K562 (cell line): ENCODE measurements at regions not wholly inside any gene's neighbourhood (a gene's known extent, or its start where the extent isn't known, plus 50 kb on each side); places are given as distances from the start of the nearest gene placed in this dataset.

ENCODE experiments used
- ATAC-seq: fragments of 200-7000 bp; cut with Tn5 transposase; 3 replicates; pipeline ENCODE4 v1.9.1; 2020; ENCODE audit warnings: moderate library complexity
- BruUV-seq: library from RNA; stranded (reverse); fragments of 400-500 nt; replicated peaks from 2 replicates; lab custom pipeline; 2021; lab: Mats Ljungman, UMichigan
- CTCF ChIA-PET: fragments of 300-600 bp; formaldehyde crosslinking; extraction: SDS; loops from one replicate; lab custom pipeline; 2021; ENCODE audit warnings: low intra/inter-chr PET ratio; lab: Yijun Ruan, JAX
- POLR2A ChIA-PET: fragments of 300-600, 350-650 bp; sonication (Branson Sonifier 250); formaldehyde crosslinking; extraction: SDS; loops from one replicate; lab custom pipeline; 2021; ENCODE audit warnings: antibody characterized with exemption, inconsistent platforms; lab: Yijun Ruan, JAX
- DNase-seq, 4 experiments: peaks; one replicate each; pipeline versions ENCODE4 v3.0.0 to v3.0.0-alpha.2; 2011 to 2018; ENCODE audit warnings: low spot score in 3 of 4, mixed read lengths in 3 of 4; ENCODE audit errors: extremely low read depth in 1 of 4
- FAIRE-seq: peaks from 2 replicates; lab custom pipeline; 2011; peaks lifted over from hg19 to GRCh38; lab: Jason Lieb, UNC
- H2AFZ ChIP-seq: 2 replicates; pipeline ENCODE4 v1.6.0; 2011; ENCODE audit warnings: low read depth, low read length, control low read depth, inconsistent platforms
- H3K27ac ChIP-seq: fragments of 200-600 bp; 3 replicates; pipeline ENCODE4 v1.8.0; 2011; ENCODE audit warnings: low read depth, mild to moderate bottlenecking, control low read depth, inconsistent platforms, low read length, moderate library complexity, mixed read lengths; ENCODE audit errors: extremely low read depth
- H3K27me3 ChIP-seq, 2 experiments: fragments of 300-600 bp in 1 of 2; 2 replicates in 1 of 2; 3 replicates in 1 of 2; pipeline versions ENCODE4 v1.6.0 to v1.8.0; 2011; ENCODE audit warnings: inconsistent platforms in 2 of 2, low read length in 2 of 2, mild to moderate bottlenecking in 1 of 2, mixed read lengths in 1 of 2, moderate library complexity in 1 of 2; ENCODE audit not compliant: control insufficient read depth in 2 of 2, insufficient read depth in 2 of 2
- H3K36me3 ChIP-seq: fragments of 300-600 bp; 3 replicates; pipeline ENCODE4 v1.8.0; 2011; ENCODE audit warnings: mild to moderate bottlenecking, low read length, inconsistent platforms; ENCODE audit not compliant: control insufficient read depth, insufficient read depth
- H3K4me1 ChIP-seq, 2 experiments: fragments of 200-600 bp in 1 of 2; replicated peaks in 1 of 2; 2 replicates in 1 of 2; 3 replicates in 1 of 2; pipeline versions ENCODE4 v1.5.1 to v1.8.0; 2011; ENCODE audit warnings: inconsistent platforms in 2 of 2, low read length in 2 of 2, mild to moderate bottlenecking in 1 of 2, mixed read lengths in 1 of 2, moderate library complexity in 1 of 2; ENCODE audit not compliant: control insufficient read depth in 2 of 2, insufficient read depth in 2 of 2
- H3K4me2 ChIP-seq: 2 replicates; pipeline ENCODE4 v1.6.1; 2011; ENCODE audit warnings: low read length, control low read depth, inconsistent platforms, mixed read lengths; ENCODE audit not compliant: insufficient read depth
- H3K4me3 ChIP-seq: fragments of 200-600 bp; sonication (generic), shearing (Covaris generic); 2 replicates; pipeline ENCODE4 v1.5.1; 2016; ENCODE audit warnings: control low read depth, inconsistent platforms
- H3K79me2 ChIP-seq: fragments of 200-600 bp; 3 replicates; pipeline ENCODE4 v1.8.0; 2011; ENCODE audit warnings: low read length, inconsistent platforms; ENCODE audit not compliant: control insufficient read depth, insufficient read depth
- H3K9ac ChIP-seq, 2 experiments: 2 replicates each; pipeline versions ENCODE4 v1.6.0 to v1.6.1; 2011; ENCODE audit warnings: low read depth in 2 of 2, low read length in 2 of 2, control low read depth in 1 of 2, inconsistent platforms in 1 of 2, mild to moderate bottlenecking in 1 of 2, mixed read lengths in 1 of 2; ENCODE audit not compliant: insufficient read depth in 1 of 2
- H3K9me1 ChIP-seq: one replicate; pipeline ENCODE4 v1.6.0; 2011; ENCODE audit warnings: inconsistent platforms, mild to moderate bottlenecking, low read length, moderate library complexity; ENCODE audit not compliant: control insufficient read depth, insufficient read depth
- H3K9me3 ChIP-seq: replicated peaks from 2 replicates; pipeline ENCODE4 v1.5.1; 2011; ENCODE audit warnings: low read depth, low read length, inconsistent platforms; ENCODE audit not compliant: control insufficient read depth, insufficient read depth
- H4K20me1 ChIP-seq: replicated peaks from 2 replicates; pipeline ENCODE4 v1.6.1; 2011; ENCODE audit warnings: low read length, inconsistent platforms, mixed read lengths; ENCODE audit not compliant: control insufficient read depth, insufficient read depth
- BMI1 ChIP-seq: fragments of 150-350 bp; IDR thresholded peaks from 2 replicates; pipeline ENCODE4 v1.6.1; 2014; ENCODE audit warnings: low read length
- KAT2B ChIP-seq: IDR thresholded peaks from one replicate; pipeline ENCODE4 v1.6.1; 2012; ENCODE audit warnings: low read depth, mild to moderate bottlenecking, control low read depth, inconsistent platforms, low read length, moderate library complexity
- POLR2B ChIP-seq: fragments of 450-650 bp; IDR thresholded peaks from 2 replicates; pipeline ENCODE4 v1.6.1; 2018; ENCODE audit warnings: low read depth; ENCODE audit not compliant: partially characterized antibody
- PRMT5 ChIP-seq: sonication (generic); formaldehyde crosslinking; IDR thresholded peaks from 2 replicates; pipeline ENCODE4 v1.5.0; 2020; ENCODE audit warnings: missing genetic modification reagents
- ZNF184 ChIP-seq: sonication (generic); formaldehyde crosslinking; IDR thresholded peaks from 2 replicates; pipeline ENCODE4 v1.5.0; 2020; ENCODE audit warnings: missing genetic modification reagents
- ZNF23 ChIP-seq: fragments of 250-450 bp; sonication (Bioruptor Pico); IDR thresholded peaks from 2 replicates; pipeline ENCODE4 v1.4.0; 2020; ENCODE audit warnings: mild to moderate bottlenecking
- ZNF24 ChIP-seq: fragments of 450-650 bp; IDR thresholded peaks from 2 replicates; pipeline ENCODE4 v1.6.1; 2016
- WGBS: fragments of 100-300 bp; shearing (Covaris generic); methylation state at CpG from one replicate; pipeline ENCODE4 v1.1.6; 2016; ENCODE audit warnings: low coverage, mixed read lengths; ENCODE audit not compliant: insufficient coverage; ENCODE audit errors: missing lambda C conversion rate; 5-methylcytosine and 5-hydroxymethylcytosine counted together
- in situ Hi-C: fragments of 300-500 bp; cut with MboI; formaldehyde crosslinking; loops from 4 replicates; pipeline ENCODE4 v1.15.0; 2018; ENCODE audit warnings: inconsistent platforms, mixed read lengths
- intact Hi-C: fragments of 100-400 bp; cut with micrococcal nuclease; formaldehyde crosslinking; loops from 2 replicates; pipeline ENCODE4 v1.14.2; 2022
- TF ChIP-seq, protein P1 (sequence below): fragments of 450-650 bp; IDR thresholded peaks from 2 replicates; pipeline ENCODE4 v1.6.1; 2016; ENCODE audit warnings: low read depth, mild to moderate bottlenecking, moderate library complexity

DNA sequence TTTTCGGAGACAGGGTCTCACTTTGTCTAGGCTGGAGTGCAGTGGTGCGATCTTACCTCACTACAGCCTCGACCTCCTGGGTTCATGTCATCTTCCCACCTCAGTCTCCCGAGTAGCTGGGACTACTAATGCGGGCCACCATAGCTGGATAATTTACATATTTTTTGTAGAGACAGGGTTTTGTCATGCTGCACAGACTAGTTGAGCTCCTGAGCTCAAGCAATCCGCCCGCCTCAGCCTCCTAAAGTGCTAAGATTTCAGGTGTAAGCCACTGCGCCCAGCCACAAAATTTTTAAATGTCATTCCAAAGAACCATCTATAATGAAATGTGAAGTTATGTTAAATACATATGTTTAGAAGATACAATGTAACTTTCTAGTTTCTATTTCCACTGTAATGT is 4747.7 kb upstream of the OR11H1 start:
- intact Hi-C loops (no loop called here), in situ Hi-C loops (loop anchor here (5.0 kb wide), 1 partner anchor 287 kb away; no protein-coding TSS in a partner anchor)
- DNase-seq (no peak), ATAC-seq (no peak; the same call in 1 of the 3 replicates), FAIRE-seq (no peak)
- Histone ChIP-seq H3K4me1 (no peaks in the 10 kb centered on the region), H3K9me3 (no peaks in the 10 kb centered on the region), H3K9ac (no peak overlapping the region), H3K27me3 (no peaks in the 10 kb centered on the region), H3K79me2 (no peaks in the 10 kb centered on the region), H3K9me1 (no peaks in the 10 kb centered on the region), H3K4me2 (no peak overlapping the region), H4K20me1 (no peaks in the 10 kb centered on the region), H3K4me3 (no peak overlapping the region), H3K36me3 (no peaks in the 10 kb centered on the region), H2AFZ (no peak overlapping the region), H3K27ac (no peak overlapping the region)
- TF ChIP-seq BMI1 (no peak), ZNF184 (CRISPR knock-in tag) (no peak), ZNF24 (no peak), KAT2B (no peak), ZNF23 (CRISPR knock-in tag) (no peak), POLR2B (no peak), PRMT5 (CRISPR knock-in tag) (no peak)
- TF ChIP-seq, protein P1, sequence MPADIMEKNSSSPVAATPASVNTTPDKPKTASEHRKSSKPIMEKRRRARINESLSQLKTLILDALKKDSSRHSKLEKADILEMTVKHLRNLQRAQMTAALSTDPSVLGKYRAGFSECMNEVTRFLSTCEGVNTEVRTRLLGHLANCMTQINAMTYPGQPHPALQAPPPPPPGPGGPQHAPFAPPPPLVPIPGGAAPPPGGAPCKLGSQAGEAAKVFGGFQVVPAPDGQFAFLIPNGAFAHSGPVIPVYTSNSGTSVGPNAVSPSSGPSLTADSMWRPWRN, result no peak
- 1% methylated on average over 8 of the region's 8 CpGs for WGBS
- POLR2A ChIA-PET, result no interaction called here
- CTCF ChIA-PET, result no interaction called here
- no TSS peak for BruUV-seq
